Thoracic aorta (tissue), 2 donors: ENCODE measurements at regions not wholly inside any gene's neighbourhood (a gene's known extent, or its start where the extent isn't known, plus 50 kb on each side); places are given as distances from the start of the nearest gene placed in this dataset.

ENCODE experiments used
- ATAC-seq: fragments of 150-250 bp; one replicate; pipeline ENCODE4 v1.8.0; 2017; ENCODE audit warnings: low read depth; ENCODE audit not compliant: insufficient number of reproducible peaks, low FRiP score
- DNase-seq: peaks from one replicate; pipeline ENCODE4 v3.0.0-alpha.2; 2020; ENCODE audit warnings: low spot score
- H3K27ac ChIP-seq, 2 donors: fragments of 200-600 bp; sonication (generic); 1 replicate in 1 of 2; 2 replicates in 1 of 2; pipeline ENCODE4 v1.5.1; 2016; ENCODE audit warnings: mild to moderate bottlenecking in 2 of 2, moderate library complexity in 2 of 2
- H3K27me3 ChIP-seq: fragments of 200-600 bp; sonication (generic); replicated peaks from 2 replicates; pipeline ENCODE4 v1.6.0; 2016; ENCODE audit warnings: mild to moderate bottlenecking; ENCODE audit not compliant: insufficient read depth
- H3K36me3 ChIP-seq: fragments of 200-600 bp; sonication (generic); one replicate; pipeline ENCODE4 v1.5.1; 2016
- H3K4me1 ChIP-seq, 2 donors: fragments of 200-600 bp; sonication (generic); 1 replicate in 1 of 2; 2 replicates in 1 of 2; pipeline versions ENCODE4 v1.5.1 to v1.6.0; 2016; ENCODE audit warnings: low read depth in 2 of 2, mild to moderate bottlenecking in 1 of 2; ENCODE audit not compliant: control insufficient read depth in 1 of 2
- H3K4me3 ChIP-seq: fragments of 200-600 bp; sonication (generic); 2 replicates; pipeline ENCODE4 v1.5.1; 2016; ENCODE audit warnings: mild to moderate bottlenecking
- H3K9me3 ChIP-seq: fragments of 200-600 bp; sonication (generic); 2 replicates; pipeline ENCODE4 v1.5.1; 2016
- CTCF ChIP-seq: fragments of 200-600 bp; sonication (generic); IDR thresholded peaks from one replicate; pipeline ENCODE4 v1.5.1; 2019; ENCODE audit warnings: antibody characterized with exemption

GRCh38 chr22:22150457-22150856 is 94.1 kb upstream of the VPREB1 start:
- no peaks in the 10 kb centered on the region for H3K4me1 ChIP-seq
- no peaks in the 10 kb centered on the region for H3K27me3 ChIP-seq
- no peak for ATAC-seq
- DNase-seq: no peak
- no peaks in the 10 kb centered on the region for H3K36me3 ChIP-seq
- no peak for TF ChIP-seq CTCF
- no peaks in the 10 kb centered on the region for H3K9me3 ChIP-seq
- no peak overlapping the region for H3K27ac ChIP-seq
- no peak overlapping the region for H3K4me3 ChIP-seq

- no peaks in the 10 kb centered on the region for H3K4me1 ChIP-seq
- no peaks in the 10 kb centered on the region for H3K36me3 ChIP-seq
- TF ChIP-seq CTCF: no peak
- no peak overlapping the region for H3K4me3 ChIP-seq
- no peak overlapping the region for H3K27ac ChIP-seq
- no peak for ATAC-seq
- H3K9me3 ChIP-seq: no peaks in the 10 kb centered on the region
- DNase-seq: no peak
- no peaks in the 10 kb centered on the region for H3K27me3 ChIP-seq
Measured at GRCh38 chr22:22148905-22149304, 95.7 kb upstream of the VPREB1 start.

GRCh38 chr22:22144858-22145257 is 99.7 kb upstream of the VPREB1 start:
- H3K9me3 ChIP-seq: no peaks in the 10 kb centered on the region
- H3K27me3 ChIP-seq: no peaks in the 10 kb centered on the region
- TF ChIP-seq CTCF: no peak
- no peak overlapping the region for H3K27ac ChIP-seq
- DNase-seq (no peak), ATAC-seq (no peak)
- H3K36me3 ChIP-seq: no peaks in the 10 kb centered on the region
- no peak overlapping the region for H3K4me3 ChIP-seq
- H3K4me1 ChIP-seq: no peaks in the 10 kb centered on the region

GRCh38 chr22:22143448-22143847 is 101.1 kb upstream of the VPREB1 start:
- no peak for TF ChIP-seq CTCF
- Histone ChIP-seq H3K27ac (no peak overlapping the region), H3K4me3 (no peak overlapping the region), H3K36me3 (no peaks in the 10 kb centered on the region), H3K9me3 (no peaks in the 10 kb centered on the region), H3K4me1 (no peaks in the 10 kb centered on the region), H3K27me3 (no peaks in the 10 kb centered on the region)
- no peak for ATAC-seq
- DNase-seq: no peak

GRCh38 chr22:22142661-22143060 is 101.9 kb upstream of the VPREB1 start:
- ATAC-seq (no peak), DNase-seq (no peak)
- no peaks in the 10 kb centered on the region for H3K9me3 ChIP-seq
- H3K4me3 ChIP-seq: no peak overlapping the region
- no peaks in the 10 kb centered on the region for H3K27me3 ChIP-seq
- H3K27ac ChIP-seq: no peak overlapping the region
- H3K36me3 ChIP-seq: no peaks in the 10 kb centered on the region
- no peaks in the 10 kb centered on the region for H3K4me1 ChIP-seq
- no peak for TF ChIP-seq CTCF
